Uterus (tissue), 3 donors: ENCODE measurements at regions not wholly inside any gene's neighbourhood (a gene's known extent, or its start where the extent isn't known, plus 50 kb on each side); places are given as distances from the start of the nearest gene placed in this dataset.

ENCODE experiments used
- DNase-seq, 2 donors: peaks; one replicate each; pipeline ENCODE4 v3.0.0-alpha.2; 2019 to 2020
- H3K27ac ChIP-seq, 2 donors: fragments of 200-600 bp; sonication (generic); 1 replicate in 1 of 2; 2 replicates in 1 of 2; pipeline ENCODE4 v1.5.1; 2016 to 2018
- H3K27me3 ChIP-seq, 2 donors: fragments of 200-600 bp; sonication (generic); one replicate each; pipeline ENCODE4 v1.5.1; 2018 to 2019; ENCODE audit warnings: control low read depth in 1 of 2
- H3K36me3 ChIP-seq, 2 donors: fragments of 200-600 bp; sonication (generic); one replicate each; pipeline ENCODE4 v1.5.1; 2019; ENCODE audit warnings: control low read depth in 1 of 2
- H3K4me1 ChIP-seq, 2 donors: fragments of 200-600 bp; sonication (generic); one replicate each; pipeline ENCODE4 v1.5.1; 2018 to 2019; ENCODE audit warnings: control low read depth in 1 of 2
- H3K4me3 ChIP-seq, 2 donors: fragments of 200-600 bp; sonication (generic); 1 replicate in 1 of 2; 2 replicates in 1 of 2; pipeline ENCODE4 v1.5.1; 2018 to 2019; ENCODE audit warnings: mild to moderate bottlenecking in 1 of 2
- H3K9me3 ChIP-seq, 2 donors: fragments of 200-600 bp; sonication (generic); one replicate each; pipeline ENCODE4 v1.5.1; 2019; ENCODE audit warnings: control low read depth in 1 of 2
- CTCF ChIP-seq, 4 experiments: fragments of 200-600 bp in 2 of 4; fragments of 450-650 bp in 2 of 4; sonication (generic) in 2 of 4; IDR thresholded peaks; one replicate each; pipeline ENCODE4 v1.5.1; 2016 to 2019; ENCODE audit warnings: antibody characterized with exemption in 4 of 4, mild to moderate bottlenecking in 2 of 4, moderate library complexity in 1 of 4
- POLR2A ChIP-seq, 2 donors: fragments of 450-650 bp; IDR thresholded peaks; one replicate each; pipeline ENCODE4 v1.6.1; 2016; ENCODE audit warnings: antibody characterized with exemption in 2 of 2, mild to moderate bottlenecking in 1 of 2, moderate library complexity in 1 of 2
- intact Hi-C: fragments of 100-400 bp; cut with DNase I; formaldehyde crosslinking; loops from one replicate; pipeline ENCODE4 v1.15.1; 2023; ENCODE audit warnings: low total_unique reads
- donor health status: DM: yes; HTN: yes; CAD: no.

GRCh38 chr2:129799036-129799958 lies 180.2 kb upstream of the RAB6C start:
- no peaks in the 10 kb centered on the region for H3K36me3 ChIP-seq
- no peaks in the 10 kb centered on the region for H3K27me3 ChIP-seq
- DNase-seq: no peak
- H3K4me1 ChIP-seq: no peaks in the 10 kb centered on the region
- H3K27ac ChIP-seq: no peak overlapping the region
- no peaks in the 10 kb centered on the region for H3K9me3 ChIP-seq
- no peak overlapping the region for H3K4me3 ChIP-seq
- TF ChIP-seq POLR2A (IDR thresholded peaks at IDR 0.05) (no peak), CTCF (IDR thresholded peaks at IDR 0.05) (no peak)
- intact Hi-C loops: no loop called here

DNA sequence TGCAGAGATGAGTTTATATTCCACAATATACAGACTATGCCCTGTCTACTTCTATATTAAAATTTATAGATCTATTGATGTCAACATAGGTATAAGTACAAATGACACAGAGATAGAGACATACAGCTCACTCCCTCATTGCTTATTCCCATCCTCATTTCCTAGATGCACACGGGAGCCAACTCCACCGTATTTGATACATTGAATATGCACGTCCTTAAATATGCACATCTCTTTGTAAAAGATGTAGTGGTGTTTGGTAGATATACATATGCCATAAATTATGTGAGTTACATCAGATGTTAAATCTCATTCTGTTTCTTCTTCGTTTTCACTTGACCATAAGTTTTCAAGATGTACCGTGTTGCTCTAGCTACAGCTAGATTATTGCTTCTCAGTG lies 179.2 kb upstream of the RAB6C start:
- DNase-seq: no peak
- Histone ChIP-seq H3K4me1 (no peaks in the 10 kb centered on the region), H3K9me3 (no peaks in the 10 kb centered on the region), H3K27ac (no peak overlapping the region), H3K27me3 (no peaks in the 10 kb centered on the region), H3K36me3 (no peaks in the 10 kb centered on the region), H3K4me3 (no peak overlapping the region)
- intact Hi-C loops: no loop called here
- TF ChIP-seq CTCF (IDR thresholded peaks at IDR 0.05) (no peak), POLR2A (IDR thresholded peaks at IDR 0.05) (no peak)

GRCh38 chr2:129800686-129801085 lies 178.8 kb upstream of the RAB6C start:
- Histone ChIP-seq H3K27me3 (no peaks in the 10 kb centered on the region), H3K4me3 (no peak overlapping the region), H3K4me1 (no peaks in the 10 kb centered on the region), H3K27ac (no peak overlapping the region), H3K36me3 (no peaks in the 10 kb centered on the region), H3K9me3 (no peaks in the 10 kb centered on the region)
- no peak for DNase-seq
- no peak for TF ChIP-seq POLR2A (IDR thresholded peaks at IDR 0.05)
- no peak for TF ChIP-seq CTCF (IDR thresholded peaks at IDR 0.05)
- intact Hi-C loops: no loop called here

DNA sequence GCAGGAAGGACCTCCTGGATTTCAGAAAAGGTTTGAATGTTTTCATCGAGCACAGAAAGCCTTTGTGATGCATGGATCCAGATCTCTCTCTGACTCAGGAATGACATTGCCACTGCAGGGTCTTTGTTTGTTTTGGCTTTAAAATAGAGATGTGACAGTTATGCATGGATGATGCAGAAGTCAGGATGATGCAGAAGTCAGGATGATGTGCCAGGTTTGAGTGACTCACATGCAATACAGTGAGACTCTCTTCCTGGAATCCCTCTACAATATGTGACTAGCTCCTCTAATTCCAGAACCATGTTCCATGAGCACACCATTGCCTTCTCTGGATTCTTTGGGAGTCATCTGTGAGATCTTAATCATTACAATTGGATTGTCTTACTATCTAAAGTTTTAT lies 177.9 kb upstream of the RAB6C start:
- H3K4me1 ChIP-seq: no peaks in the 10 kb centered on the region
- intact Hi-C loops: no loop called here
- no peak overlapping the region for H3K27ac ChIP-seq
- TF ChIP-seq POLR2A (IDR thresholded peaks at IDR 0.05) (no peak), CTCF (IDR thresholded peaks at IDR 0.05) (no peak)
- H3K36me3 ChIP-seq: no peaks in the 10 kb centered on the region
- no peaks in the 10 kb centered on the region for H3K27me3 ChIP-seq
- no peak overlapping the region for H3K4me3 ChIP-seq
- DNase-seq: no peak
- H3K9me3 ChIP-seq: no peaks in the 10 kb centered on the region

DNA sequence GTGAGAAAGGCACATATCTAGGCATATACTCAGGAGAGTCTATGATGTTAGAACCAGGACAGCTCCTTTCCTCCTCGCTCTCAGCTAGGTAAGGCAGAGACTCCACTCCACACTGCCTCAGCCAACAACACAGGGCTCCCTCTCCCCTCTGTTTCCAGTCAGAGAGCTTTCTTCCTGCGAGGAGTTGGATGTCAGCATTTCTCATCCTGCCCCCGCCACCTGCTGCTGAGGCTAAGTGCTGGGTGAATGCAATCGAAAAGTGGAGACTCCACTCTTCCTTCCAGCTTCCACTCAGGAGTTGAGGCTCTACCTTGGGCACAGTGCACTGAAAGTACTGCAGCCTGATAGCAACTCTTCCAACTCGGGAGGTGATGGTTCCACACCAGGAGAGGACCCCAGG lies 177.2 kb upstream of the RAB6C start:
- H3K9me3 ChIP-seq: no peaks in the 10 kb centered on the region
- no peaks in the 10 kb centered on the region for H3K4me1 ChIP-seq
- H3K36me3 ChIP-seq: no peaks in the 10 kb centered on the region
- no peaks in the 10 kb centered on the region for H3K27me3 ChIP-seq
- H3K4me3 ChIP-seq: no peak overlapping the region
- no peak for TF ChIP-seq CTCF (IDR thresholded peaks at IDR 0.05)
- no peak for TF ChIP-seq POLR2A (IDR thresholded peaks at IDR 0.05)
- DNase-seq: no peak
- no peak overlapping the region for H3K27ac ChIP-seq
- intact Hi-C loops: no loop called here
